Kidney (tissue), 13 donors: ENCODE measurements at regions not wholly inside any gene's neighbourhood (a gene's known extent, or its start where the extent isn't known, plus 50 kb on each side); places are given as distances from the start of the nearest gene placed in this dataset.

Experiments used
- DNase-seq, 5 donors: peaks; one replicate each; pipeline ENCODE4 v3.0.0-alpha.2; 2013 to 2020
- FAIRE-seq: peaks from 2 replicates; lab custom pipeline; 2012; peaks lifted over from hg19 to GRCh38; lab: Jason Lieb, UNC
- H3K27ac ChIP-seq, 2 donors: one replicate each; pipeline ENCODE4 v1.7.0; 2013; ENCODE audit warnings: low read depth in 2 of 2, low read length in 2 of 2, inconsistent platforms in 1 of 2
- H3K27me3 ChIP-seq: one replicate; pipeline ENCODE4 v1.7.1; 2013; ENCODE audit warnings: low read length, inconsistent platforms; ENCODE audit not compliant: control insufficient read depth, insufficient read depth
- H3K36me3 ChIP-seq, 3 donors: one replicate each; pipeline versions ENCODE4 v1.7.0 to v1.7.1; 2013; ENCODE audit warnings: low read length in 3 of 3, control low read depth in 1 of 3, inconsistent platforms in 1 of 3; ENCODE audit not compliant: insufficient read depth in 3 of 3, control insufficient read depth in 2 of 3
- H3K4me1 ChIP-seq, 3 donors: one replicate each; pipeline versions ENCODE4 v1.7.0 to v1.7.1; 2013; ENCODE audit warnings: low read length in 3 of 3, inconsistent platforms in 1 of 3, low read depth in 1 of 3; ENCODE audit not compliant: control insufficient read depth in 2 of 3, insufficient read depth in 2 of 3
- H3K4me3 ChIP-seq, 3 donors: one replicate each; pipeline versions ENCODE4 v1.7.0 to v1.8.1; 2013; ENCODE audit warnings: low read length in 3 of 3, control low read depth in 1 of 3, inconsistent platforms in 1 of 3
- H3K9ac ChIP-seq, 3 donors: one replicate each; pipeline versions ENCODE4 v1.7.0 to v1.7.1; 2013; ENCODE audit warnings: low read length in 3 of 3, control low read depth in 1 of 3, inconsistent platforms in 1 of 3
- H3K9me3 ChIP-seq, 3 donors: one replicate each; pipeline versions ENCODE4 v1.7.0 to v1.7.1; 2013; ENCODE audit warnings: low read length in 3 of 3, control low read depth in 1 of 3, inconsistent platforms in 1 of 3; ENCODE audit not compliant: control insufficient read depth in 2 of 3, insufficient read depth in 1 of 3
- intact Hi-C: fragments of 100-400 bp; cut with DNase I; formaldehyde crosslinking; loops from one replicate; pipeline ENCODE4 v1.11.1; 2022
- TF ChIP-seq, protein P1 (sequence below): IDR thresholded peaks from 3 replicates; pipeline ENCODE4 v1.5.1; 2012; ENCODE audit warnings: mild to moderate bottlenecking, moderate library complexity, borderline replicate concordance; ENCODE audit not compliant: insufficient read depth; ENCODE audit errors: extremely low read depth
- donor health status: control.
- donor health status: control.
- donor health status: control.
- donor health status: control.
- donor health status: control.
- donor health status: DM: yes; HTN: yes; CAD: no.
- donor health status: Normal renal cell carcinoma (clear cell type).

- no peak for DNase-seq
- TF ChIP-seq, protein P1, sequence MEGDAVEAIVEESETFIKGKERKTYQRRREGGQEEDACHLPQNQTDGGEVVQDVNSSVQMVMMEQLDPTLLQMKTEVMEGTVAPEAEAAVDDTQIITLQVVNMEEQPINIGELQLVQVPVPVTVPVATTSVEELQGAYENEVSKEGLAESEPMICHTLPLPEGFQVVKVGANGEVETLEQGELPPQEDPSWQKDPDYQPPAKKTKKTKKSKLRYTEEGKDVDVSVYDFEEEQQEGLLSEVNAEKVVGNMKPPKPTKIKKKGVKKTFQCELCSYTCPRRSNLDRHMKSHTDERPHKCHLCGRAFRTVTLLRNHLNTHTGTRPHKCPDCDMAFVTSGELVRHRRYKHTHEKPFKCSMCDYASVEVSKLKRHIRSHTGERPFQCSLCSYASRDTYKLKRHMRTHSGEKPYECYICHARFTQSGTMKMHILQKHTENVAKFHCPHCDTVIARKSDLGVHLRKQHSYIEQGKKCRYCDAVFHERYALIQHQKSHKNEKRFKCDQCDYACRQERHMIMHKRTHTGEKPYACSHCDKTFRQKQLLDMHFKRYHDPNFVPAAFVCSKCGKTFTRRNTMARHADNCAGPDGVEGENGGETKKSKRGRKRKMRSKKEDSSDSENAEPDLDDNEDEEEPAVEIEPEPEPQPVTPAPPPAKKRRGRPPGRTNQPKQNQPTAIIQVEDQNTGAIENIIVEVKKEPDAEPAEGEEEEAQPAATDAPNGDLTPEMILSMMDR = no peak
- intact Hi-C loops = no loop called here
- no peak overlapping the region for H3K9ac ChIP-seq
- no peaks in the 10 kb centered on the region for H3K36me3 ChIP-seq
- H3K9me3 ChIP-seq = peaks cover 0 to 7% (median 0%) of the 10 kb centered on the region in 3 donors
- no peak for FAIRE-seq
- no peaks in the 10 kb centered on the region for H3K4me1 ChIP-seq
- no peaks in the 10 kb centered on the region for H3K27me3 ChIP-seq
- H3K4me3 ChIP-seq = no peak overlapping the region
- H3K27ac ChIP-seq = no peak overlapping the region
Observed at GRCh38 chr5:158205992-158206391, 347.0 kb upstream of the CLINT1 start.

DNA sequence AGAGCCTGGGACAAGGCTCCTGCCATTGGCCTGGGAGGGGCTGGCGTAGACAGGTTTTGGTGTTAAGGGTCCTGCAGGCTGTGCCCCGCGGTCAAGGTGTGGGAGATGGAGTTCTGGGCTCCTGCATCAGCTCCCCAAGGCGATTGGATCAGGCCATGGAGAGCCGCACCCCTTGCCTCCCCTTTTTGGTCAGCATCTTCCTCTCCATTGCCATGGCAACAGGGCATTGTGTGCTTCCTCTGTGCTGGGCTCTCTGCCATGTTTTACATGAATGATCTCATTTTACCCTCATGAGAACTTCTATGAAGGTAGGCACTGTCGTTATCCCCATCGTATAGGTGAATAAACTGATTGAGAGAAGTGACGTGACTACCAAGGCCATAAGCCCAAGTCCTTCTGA lies 344.3 kb upstream of the CLINT1 start:
- Histone ChIP-seq H3K9me3 (no peaks in the 10 kb centered on the region), H3K9ac (no peak overlapping the region), H3K4me1 (no peaks in the 10 kb centered on the region), H3K27ac (no peak overlapping the region), H3K4me3 (no peak overlapping the region), H3K27me3 (no peaks in the 10 kb centered on the region), H3K36me3 (no peaks in the 10 kb centered on the region)
- TF ChIP-seq, protein P1 = no peak
- intact Hi-C loops = no loop called here
- FAIRE-seq (no peak), DNase-seq (no peak)

DNA sequence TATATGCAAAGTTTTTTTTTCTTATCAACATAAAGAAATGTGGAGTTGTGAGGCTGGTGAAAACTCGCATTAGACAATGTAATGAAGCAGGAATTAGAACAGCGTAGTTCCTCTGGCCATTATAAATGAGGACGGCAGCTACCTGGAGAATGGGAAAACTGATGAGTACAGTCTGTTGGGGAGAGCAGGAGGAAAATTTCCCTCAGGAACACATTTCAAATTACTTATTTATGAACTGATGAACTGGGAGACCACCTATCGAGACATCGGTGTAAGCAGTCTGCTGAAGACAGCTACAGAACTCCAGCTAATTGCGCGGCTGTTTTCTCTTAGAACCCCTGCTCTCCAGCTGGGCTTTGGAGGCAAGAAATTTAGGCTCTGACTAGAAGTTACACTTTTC lies 343.9 kb upstream of the CLINT1 start:
- H3K9me3 ChIP-seq = no peaks in the 10 kb centered on the region
- FAIRE-seq (no peak), DNase-seq (no peak)
- no peaks in the 10 kb centered on the region for H3K27me3 ChIP-seq
- no peaks in the 10 kb centered on the region for H3K36me3 ChIP-seq
- H3K4me3 ChIP-seq = no peak overlapping the region
- intact Hi-C loops = no loop called here
- no peak overlapping the region for H3K9ac ChIP-seq
- TF ChIP-seq, protein P1 = no peak
- H3K27ac ChIP-seq = no peak overlapping the region
- no peaks in the 10 kb centered on the region for H3K4me1 ChIP-seq

GRCh38 chr5:158200619-158201018 lies 341.7 kb upstream of the CLINT1 start:
- Histone ChIP-seq H3K36me3 (no peaks in the 10 kb centered on the region), H3K27ac (no peak overlapping the region), H3K9me3 (no peaks in the 10 kb centered on the region), H3K27me3 (no peaks in the 10 kb centered on the region), H3K9ac (no peak overlapping the region), H3K4me1 (no peaks in the 10 kb centered on the region), H3K4me3 (no peak overlapping the region)
- TF ChIP-seq, protein P1 = no peak
- no peak for FAIRE-seq
- DNase-seq = no peak
- intact Hi-C loops = no loop called here
